ENCODE measurements at regions not wholly inside any gene's neighbourhood (a gene's known extent, or its start where the extent isn't known, plus 50 kb on each side); places are given as distances from the start of the nearest gene placed in this dataset.

DNA sequence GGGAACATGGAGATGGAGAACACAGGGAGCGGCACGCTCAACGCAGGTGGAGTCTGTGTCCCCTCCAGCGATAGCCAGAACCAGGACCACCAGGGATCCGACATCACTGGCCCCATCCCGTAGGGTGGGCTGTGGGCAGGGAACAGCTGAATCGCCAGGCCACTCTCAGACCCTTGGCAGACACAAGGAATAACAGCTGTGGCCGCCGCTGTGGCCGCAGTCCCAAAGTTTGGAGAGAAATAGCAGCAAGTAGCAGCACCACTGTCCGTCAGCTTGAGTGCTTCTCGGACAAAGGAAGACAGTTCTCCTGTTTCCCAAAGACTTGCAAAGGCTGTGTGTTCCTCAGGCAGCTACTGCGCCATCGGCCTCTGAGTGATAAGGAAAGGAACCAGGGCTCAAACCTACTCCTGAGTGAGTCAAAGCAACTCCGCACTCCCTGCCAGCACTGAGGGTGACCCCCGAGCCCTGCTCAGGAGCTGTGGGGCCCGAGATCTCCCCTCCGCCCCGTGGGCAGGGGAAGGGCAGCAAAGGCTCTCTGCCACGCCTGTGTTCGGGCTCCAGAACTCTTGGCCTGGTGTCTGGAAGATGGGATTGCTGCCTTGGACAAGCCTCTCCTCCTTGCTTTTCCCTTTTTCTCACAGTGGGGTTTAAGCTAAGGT is 82.3 kb upstream of the FAM20C start:
- Histone ChIP-seq H3K27me3 (ENCODE audit: control insufficient read depth, insufficient read depth, low read length) (no peaks in the 10 kb centered on the region), H3K4me3 (ENCODE audit: low read depth, low read length) (no peak overlapping the region), H3K9me3 (ENCODE audit: control insufficient read depth, insufficient read depth, low read length) (peaks cover 5% of the 10 kb centered on the region), H3K27ac (ENCODE audit: low read depth, low read length) (no peak overlapping the region)
- CTCF ChIA-PET = no interaction called here
- POLR2A ChIA-PET = no interaction called here
- TF ChIP-seq CTCF (IDR thresholded peaks at IDR 0.05; ENCODE audit: low read depth, low read length) = no peak
- no peak for DNase-seq (ENCODE audit: low read depth, low spot score)

DNA sequence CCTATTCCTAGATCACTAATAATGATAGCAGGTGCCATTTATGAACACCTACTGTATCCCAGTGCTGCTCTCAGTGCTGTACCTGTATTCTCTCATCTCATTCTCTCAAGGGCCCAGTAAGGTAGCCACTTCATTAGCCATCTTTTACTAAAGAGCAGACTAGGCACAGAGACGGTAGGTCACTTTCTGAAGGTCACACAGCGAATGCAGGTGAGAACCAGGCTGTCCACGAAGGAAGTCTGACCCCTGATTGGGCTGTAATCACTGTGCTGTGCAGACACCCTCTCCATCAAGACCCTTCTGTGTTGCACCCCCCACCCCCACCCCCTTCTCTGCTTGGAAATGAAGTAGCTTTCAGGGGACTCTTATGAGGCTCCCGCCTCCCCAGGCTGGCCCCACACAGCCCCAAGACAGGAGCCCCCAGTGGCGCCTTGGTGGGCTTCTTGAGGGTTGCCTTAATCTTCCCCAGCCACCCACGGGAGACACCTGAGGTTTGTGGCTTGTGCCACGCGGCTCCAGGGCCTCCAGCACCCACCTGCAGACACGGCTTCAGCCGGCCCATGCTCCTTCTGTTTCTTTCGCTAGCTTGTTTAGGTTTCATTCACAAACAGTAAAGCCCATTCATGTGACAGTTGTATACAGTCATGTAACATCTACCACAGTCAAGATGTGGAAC is 81.7 kb upstream of the FAM20C start:
- POLR2A ChIA-PET = no interaction called here
- CTCF ChIA-PET = no interaction called here

DNA sequence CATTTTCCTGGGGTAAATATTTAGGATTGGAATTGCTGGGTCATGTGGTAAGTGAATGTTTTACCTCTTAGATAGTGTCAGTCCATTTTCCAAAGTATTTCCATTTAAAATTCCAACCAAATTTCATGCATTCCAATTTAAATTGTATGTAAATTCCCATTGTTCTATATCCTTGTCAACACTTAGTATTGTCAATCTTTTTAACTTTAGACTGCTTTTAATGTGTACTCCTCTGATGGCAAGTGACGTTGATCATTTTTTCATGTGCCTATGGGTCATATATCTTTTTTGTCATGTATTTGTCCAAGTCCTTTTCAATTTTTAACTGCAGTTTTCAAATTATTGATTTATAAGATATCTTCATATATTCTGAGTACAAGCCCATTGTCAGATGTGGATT is 80.8 kb upstream of the FAM20C start:
- POLR2A ChIA-PET = no interaction called here
- TF ChIP-seq CTCF (IDR thresholded peaks at IDR 0.05; ENCODE audit: low read depth, low read length) = no peak
- no peak for DNase-seq (ENCODE audit: low read depth, low spot score)
- no peak overlapping the region for H3K27ac ChIP-seq (ENCODE audit: low read depth, low read length)
- CTCF ChIA-PET = no interaction called here
- H3K9me3 ChIP-seq (ENCODE audit: control insufficient read depth, insufficient read depth, low read length) = peaks cover 5% of the 10 kb centered on the region
- H3K27me3 ChIP-seq (ENCODE audit: control insufficient read depth, insufficient read depth, low read length) = no peaks in the 10 kb centered on the region
- H3K4me3 ChIP-seq (ENCODE audit: low read depth, low read length) = no peak overlapping the region

More for the DNA sequence above, 81.7 kb upstream of the FAM20C start:
- Histone ChIP-seq H3K9me3 (ENCODE audit: control insufficient read depth, insufficient read depth, low read length) (peaks cover 5% of the 10 kb centered on the region), H3K27ac (ENCODE audit: low read depth, low read length) (no peak overlapping the region), H3K27me3 (ENCODE audit: control insufficient read depth, insufficient read depth, low read length) (no peaks in the 10 kb centered on the region), H3K4me3 (ENCODE audit: low read depth, low read length) (no peak overlapping the region)
- no peak for DNase-seq (ENCODE audit: low read depth, low spot score)
- TF ChIP-seq CTCF (IDR thresholded peaks at IDR 0.05; ENCODE audit: low read depth, low read length) = no peak

GRCh38 chr7:112881-113280 is 79.5 kb upstream of the FAM20C start:
- no peak for TF ChIP-seq CTCF (IDR thresholded peaks at IDR 0.05; ENCODE audit: low read depth, low read length)
- DNase-seq (ENCODE audit: low read depth, low spot score) = no peak
- ChIA-PET POLR2A (no interaction called here), CTCF (no interaction called here)
- no peak overlapping the region for H3K27ac ChIP-seq (ENCODE audit: low read depth, low read length)
- H3K27me3 ChIP-seq (ENCODE audit: control insufficient read depth, insufficient read depth, low read length) = no peaks in the 10 kb centered on the region
- peaks cover 5% of the 10 kb centered on the region for H3K9me3 ChIP-seq (ENCODE audit: control insufficient read depth, insufficient read depth, low read length)
- H3K4me3 ChIP-seq (ENCODE audit: low read depth, low read length) = no peak overlapping the region

- ChIA-PET POLR2A (no interaction called here), CTCF (no interaction called here)
- Histone ChIP-seq H3K4me3 (ENCODE audit: low read depth, low read length) (no peak overlapping the region), H3K27ac (ENCODE audit: low read depth, low read length) (no peak overlapping the region), H3K27me3 (ENCODE audit: control insufficient read depth, insufficient read depth, low read length) (no peaks in the 10 kb centered on the region), H3K9me3 (ENCODE audit: control insufficient read depth, insufficient read depth, low read length) (peaks cover 5% of the 10 kb centered on the region)
- DNase-seq (ENCODE audit: low read depth, low spot score) = no peak
- no peak for TF ChIP-seq CTCF (IDR thresholded peaks at IDR 0.05; ENCODE audit: low read depth, low read length)
These were observed 77.0 kb upstream of the FAM20C start for GRCh38 chr7:115274-115911.
